Activated CD8-positive, alpha-beta memory T cell treated with anti-CD3 and anti-CD28 coated beads for 4 hours (primary cell): ENCODE measurements at regions not wholly inside any gene's neighbourhood (a gene's known extent, or its start where the extent isn't known, plus 50 kb on each side); places are given as distances from the start of the nearest gene placed in this dataset.
"Not testable (repeated sequence)": the region's sequence is repeated elsewhere in the genome, so short reads cannot be mapped to it uniquely, and the experiment has no call there.

Source experiments
- DNase-seq, 2 donors: peaks; one replicate each; pipeline ENCODE4 v3.0.0-alpha.2; 2020; ENCODE audit warnings: low read depth in 2 of 2

- no peak for DNase-seq
Observed at GRCh38 chr6:14217728-14218518, 100.4 kb downstream of the CD83 start.

GRCh38 chr6:14218519-14218800, 100.9 kb downstream of the CD83 start:
- DNase-seq = no peak

DNA sequence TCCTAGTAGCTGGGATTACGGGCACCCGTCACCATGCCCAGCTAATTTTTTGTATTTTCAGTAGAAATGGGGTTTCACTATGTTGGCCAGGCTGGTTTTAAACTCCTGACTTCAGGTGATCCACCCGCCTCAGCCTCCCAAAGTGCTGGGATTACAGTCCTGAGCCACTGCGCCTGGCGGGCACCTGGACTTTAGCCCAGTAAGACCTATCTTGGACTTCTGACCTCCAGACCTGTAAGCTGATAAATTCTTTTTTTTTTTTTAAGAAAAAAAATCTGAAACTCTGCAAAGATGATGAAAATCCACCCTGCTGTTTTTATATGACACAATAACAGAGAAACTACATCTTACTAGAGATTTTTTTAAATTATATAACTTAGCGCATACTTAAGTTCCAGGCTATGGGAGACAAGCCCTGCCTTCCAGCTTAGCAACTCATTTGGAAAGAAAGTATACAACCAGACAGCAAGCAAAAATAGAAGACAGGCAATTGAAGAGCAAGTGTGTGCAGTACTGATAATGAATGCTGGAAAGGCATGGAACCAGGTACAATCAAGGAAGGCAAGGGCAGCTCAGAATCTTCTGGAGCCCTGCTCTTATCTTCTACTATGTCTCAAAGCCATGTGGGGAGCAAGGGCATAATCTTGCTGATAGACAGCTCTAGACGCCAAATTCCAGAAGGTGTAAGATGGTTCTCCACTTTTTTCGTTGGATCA, 104.2 kb downstream of the CD83 start:
- DNase-seq = no peak

DNA sequence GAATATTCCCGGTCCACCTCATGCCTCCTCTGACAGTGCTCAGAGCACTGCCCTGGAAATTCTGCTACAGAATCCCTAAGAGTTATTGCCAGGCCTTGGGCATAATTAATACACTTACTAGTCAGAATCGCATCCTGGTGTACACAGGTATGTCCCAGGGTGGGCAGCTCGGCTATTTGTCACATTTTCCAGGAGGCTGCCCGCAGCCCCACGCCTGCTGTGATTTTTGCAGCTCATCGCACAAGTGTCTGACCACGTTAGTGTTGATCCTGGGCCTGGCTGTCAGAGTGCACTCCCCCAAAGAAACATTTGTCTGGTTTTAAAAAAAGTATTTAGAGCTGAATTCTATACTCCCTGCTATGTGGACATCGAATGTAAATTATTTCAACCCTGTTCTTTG, 105.4 kb downstream of the CD83 start:
- no peak for DNase-seq

DNA sequence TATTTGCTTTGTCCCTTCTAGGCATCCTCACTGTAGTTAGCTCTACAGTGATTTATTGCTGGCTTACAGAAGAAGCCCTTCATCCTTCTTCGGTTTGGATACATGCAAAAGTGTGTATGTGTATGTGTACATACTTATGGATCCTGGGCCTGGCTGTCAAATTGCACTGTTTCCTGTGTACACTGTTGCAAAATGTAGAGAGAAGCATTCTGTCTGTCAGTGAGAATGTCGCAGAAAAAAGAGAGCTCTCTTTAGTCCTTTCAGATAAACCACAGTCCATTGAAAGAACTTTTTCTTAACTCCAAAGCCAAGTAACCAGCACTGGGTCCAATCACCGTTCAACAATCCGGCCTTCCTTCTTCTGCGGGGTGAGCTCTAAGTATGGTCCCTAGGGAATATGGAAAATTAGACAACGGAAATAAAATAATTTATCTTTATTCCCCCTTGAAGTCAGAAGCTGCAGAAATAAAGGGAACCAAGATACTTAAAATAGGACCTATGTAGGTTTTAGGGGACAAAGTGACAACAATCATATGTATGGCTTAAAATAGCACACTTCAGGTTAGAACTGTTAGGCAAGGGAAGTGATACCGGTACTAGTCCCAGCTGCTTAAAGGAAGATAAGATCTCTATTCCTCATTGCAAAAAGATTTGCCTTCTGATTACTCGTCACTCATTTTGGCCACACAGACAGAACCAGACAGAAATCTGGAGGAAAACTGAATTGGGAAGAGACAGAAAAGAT, 107.0 kb downstream of the CD83 start:
- no peak for DNase-seq

- DNase-seq = no peak
Observed at GRCh38 chr6:14226051-14226660, 108.6 kb downstream of the CD83 start.

DNA sequence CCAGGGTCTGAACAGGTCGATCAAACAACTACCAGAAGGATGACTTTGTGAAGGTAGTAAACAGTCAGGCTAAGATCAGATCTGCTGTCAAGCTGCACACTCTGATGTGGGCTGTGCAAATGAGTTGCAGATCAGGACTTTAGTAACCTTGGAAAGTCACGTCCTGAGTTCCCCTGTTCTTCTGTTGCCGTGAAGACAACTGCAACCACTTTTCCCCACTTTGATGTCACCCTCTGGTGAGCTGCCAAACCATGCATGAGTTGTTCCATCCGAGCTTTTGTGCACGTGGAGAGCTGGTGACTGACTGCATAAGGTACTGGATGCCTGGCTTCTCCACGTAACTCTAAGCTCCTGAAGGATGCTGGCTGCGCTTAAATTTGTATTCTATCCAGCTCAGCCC, 111.0 kb downstream of the CD83 start:
- DNase-seq = no peak

GRCh38 chr6:14231071-14231483, 113.5 kb downstream of the CD83 start:
- DNase-seq = no peak

GRCh38 chr6:14231501-14232280, 114.1 kb downstream of the CD83 start:
- DNase-seq = no peak

DNA sequence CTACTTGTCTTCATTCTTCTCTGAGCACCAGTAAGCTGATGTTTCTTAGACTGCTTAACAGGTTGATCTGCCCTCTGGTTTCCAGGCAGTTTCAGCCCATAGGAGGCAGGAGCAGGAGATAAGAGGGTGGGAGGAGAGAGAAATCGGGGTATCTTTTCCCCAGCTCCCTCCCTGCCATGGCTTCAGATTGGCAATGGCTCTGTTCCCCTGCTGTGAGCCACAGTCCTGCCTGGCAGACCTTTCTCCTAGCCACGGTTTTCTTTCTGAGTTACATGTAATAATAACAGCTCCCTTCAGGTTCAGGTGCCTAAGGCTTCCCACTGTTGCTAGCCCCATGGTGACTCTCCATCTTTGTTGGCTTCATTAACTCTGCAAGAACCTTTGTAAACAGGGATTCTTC, 115.3 kb downstream of the CD83 start:
- no peak for DNase-seq

DNA sequence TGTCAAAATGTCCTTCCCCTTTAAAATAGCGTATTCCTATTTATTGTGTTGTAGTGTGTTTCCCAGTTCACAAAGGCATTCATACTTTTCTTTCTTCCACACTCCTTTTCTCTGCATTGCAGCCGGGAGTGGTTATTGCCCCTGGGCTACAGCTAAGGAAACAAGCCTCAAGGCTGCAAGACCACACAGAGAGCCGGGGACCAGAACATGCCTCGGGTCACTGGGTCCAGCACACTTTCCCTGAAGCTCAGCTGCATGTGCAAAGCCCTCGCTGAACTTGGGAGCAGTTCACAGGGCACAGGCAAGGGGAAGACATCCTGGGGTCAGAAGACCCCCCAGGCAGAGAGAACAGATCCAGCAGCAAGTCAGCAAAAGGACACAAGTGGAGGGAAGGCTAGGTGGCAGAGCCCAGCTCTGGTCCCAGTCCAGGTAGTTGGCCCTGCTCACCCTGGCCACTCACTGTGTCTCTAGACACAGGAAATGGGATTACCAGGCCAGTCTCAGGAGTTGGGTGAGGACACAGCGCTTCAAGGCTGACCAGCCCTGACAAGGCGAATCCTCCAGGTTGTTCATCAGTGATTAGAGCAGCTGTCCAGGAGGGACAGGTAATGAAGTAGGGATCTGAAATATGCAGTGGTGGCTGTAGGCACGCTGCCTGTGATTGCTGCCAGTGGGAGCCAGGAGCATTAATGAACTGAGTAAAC, 118.2 kb downstream of the CD83 start:
- DNase-seq = no peak

- DNase-seq = no peak
Observed at GRCh38 chr6:14239097-14239496, 121.5 kb downstream of the CD83 start.

DNA sequence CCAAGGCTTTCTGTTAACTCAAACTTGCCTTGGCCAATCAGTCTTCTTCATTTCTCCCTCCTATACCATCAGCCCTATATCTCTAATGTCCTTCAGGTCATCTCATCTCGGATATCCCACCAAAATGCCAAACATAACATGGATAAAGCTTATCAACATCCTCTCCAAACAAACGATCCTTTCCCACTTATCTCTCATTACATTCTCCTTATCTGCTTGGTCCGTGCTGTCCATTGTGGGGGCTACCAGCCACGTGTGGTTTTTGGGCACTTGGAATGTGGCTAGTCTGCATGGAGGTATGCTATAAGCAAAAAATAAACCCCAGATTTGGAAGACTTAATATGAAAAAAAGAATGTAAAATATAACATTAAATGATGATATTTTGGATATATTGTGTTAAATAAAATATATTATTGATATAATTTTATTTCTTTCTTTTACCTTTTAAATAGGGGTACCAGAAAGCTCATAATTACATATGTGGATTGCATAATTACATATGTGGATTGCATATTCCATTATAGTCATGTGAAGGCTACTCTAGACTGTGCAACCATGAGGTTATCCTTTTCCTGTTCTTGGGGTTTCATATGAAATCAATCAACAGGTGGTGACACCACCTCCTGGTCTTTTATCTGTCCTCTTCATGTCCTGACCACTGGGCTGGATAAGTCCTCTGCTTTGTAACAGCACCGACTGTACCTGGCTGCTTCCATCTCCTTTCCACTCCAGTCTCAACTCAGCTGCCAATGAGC, 123.0 kb downstream of the CD83 start:
- DNase-seq = no peak

- no peak for DNase-seq
Observed at GRCh38 chr6:14241255-14242070, 123.9 kb downstream of the CD83 start.

- not testable (repeated sequence) for DNase-seq
Observed at GRCh38 chr6:14242912-14243311, 125.3 kb downstream of the CD83 start.

DNA sequence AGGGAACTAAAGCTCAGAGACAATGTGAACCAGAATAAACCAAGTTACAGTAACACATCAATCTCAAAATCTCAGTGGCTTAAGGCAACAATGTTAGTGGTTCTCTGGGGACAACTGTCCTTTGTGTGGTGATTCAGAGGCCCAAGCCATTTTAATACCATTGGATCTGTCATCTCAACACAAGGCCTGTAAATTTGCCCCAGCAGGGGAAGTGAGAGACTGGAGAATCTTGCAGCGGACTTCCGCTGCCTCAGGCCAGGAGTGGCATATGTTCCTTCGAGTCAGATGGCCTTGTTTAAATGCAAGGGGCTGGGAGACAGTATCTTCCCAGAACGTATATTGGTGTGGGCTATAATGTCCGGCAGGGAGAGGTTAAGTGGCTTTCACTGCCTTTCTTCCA, 126.0 kb downstream of the CD83 start:
- DNase-seq = no peak

- DNase-seq = no peak
Observed at GRCh38 chr6:14246876-14247275, 129.3 kb downstream of the CD83 start.

DNA sequence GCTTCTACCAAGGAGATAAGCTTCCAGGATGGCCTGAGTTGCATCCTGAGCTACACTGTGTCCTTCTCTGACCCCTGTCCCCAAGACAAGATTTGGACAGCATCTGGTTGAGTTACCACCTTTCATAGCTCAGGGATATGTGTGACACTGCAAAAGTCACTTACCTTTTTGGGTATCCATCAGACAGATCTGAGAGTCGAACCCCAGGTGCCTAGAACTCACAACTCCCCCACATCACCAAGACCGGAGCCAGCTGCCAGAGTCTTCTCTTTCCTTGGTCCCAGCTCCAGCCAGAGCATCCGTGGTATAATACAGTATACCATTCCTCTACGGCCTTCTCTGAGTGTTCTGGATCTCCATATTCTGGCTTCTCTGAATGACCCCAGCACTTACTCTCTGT, 133.0 kb downstream of the CD83 start:
- no peak for DNase-seq

GRCh38 chr6:14252271-14252850, 134.8 kb downstream of the CD83 start:
- no peak for DNase-seq
